ENCODE measurements at regions not wholly inside any gene's neighbourhood (a gene's known extent, or its start where the extent isn't known, plus 50 kb on each side); places are given as distances from the start of the nearest gene placed in this dataset.

DNA sequence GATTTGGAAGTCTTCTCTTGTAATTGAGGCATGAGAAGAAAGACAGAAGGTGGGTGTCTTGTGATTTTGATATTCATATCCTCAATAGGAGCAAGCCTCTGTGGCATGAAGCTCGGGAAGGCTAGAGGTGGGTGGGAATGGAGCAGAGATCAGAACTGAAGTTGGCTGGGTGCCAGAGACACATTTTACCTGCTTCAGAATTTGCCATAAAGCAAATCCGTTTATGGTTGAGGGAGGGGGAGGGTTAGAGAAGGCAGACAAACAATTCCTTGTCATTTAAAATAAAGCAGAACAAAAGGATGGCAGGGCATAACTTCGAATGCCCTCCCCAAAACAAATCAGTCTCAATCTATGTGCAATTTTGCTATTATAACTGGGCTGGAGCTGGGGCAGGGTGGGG is 305.9 kb downstream of the KLF5 start:
- no peaks in the 10 kb centered on the region for H3K9me3 ChIP-seq
- peak; percentile 64 for DNase-seq
- H3K4me3 ChIP-seq = no peak overlapping the region
- H3K36me3 ChIP-seq = no peaks in the 10 kb centered on the region
- H3K27me3 ChIP-seq = no peaks in the 10 kb centered on the region
- peaks cover 2% of the 10 kb centered on the region for H3K4me1 ChIP-seq
- TF ChIP-seq, protein P1, sequence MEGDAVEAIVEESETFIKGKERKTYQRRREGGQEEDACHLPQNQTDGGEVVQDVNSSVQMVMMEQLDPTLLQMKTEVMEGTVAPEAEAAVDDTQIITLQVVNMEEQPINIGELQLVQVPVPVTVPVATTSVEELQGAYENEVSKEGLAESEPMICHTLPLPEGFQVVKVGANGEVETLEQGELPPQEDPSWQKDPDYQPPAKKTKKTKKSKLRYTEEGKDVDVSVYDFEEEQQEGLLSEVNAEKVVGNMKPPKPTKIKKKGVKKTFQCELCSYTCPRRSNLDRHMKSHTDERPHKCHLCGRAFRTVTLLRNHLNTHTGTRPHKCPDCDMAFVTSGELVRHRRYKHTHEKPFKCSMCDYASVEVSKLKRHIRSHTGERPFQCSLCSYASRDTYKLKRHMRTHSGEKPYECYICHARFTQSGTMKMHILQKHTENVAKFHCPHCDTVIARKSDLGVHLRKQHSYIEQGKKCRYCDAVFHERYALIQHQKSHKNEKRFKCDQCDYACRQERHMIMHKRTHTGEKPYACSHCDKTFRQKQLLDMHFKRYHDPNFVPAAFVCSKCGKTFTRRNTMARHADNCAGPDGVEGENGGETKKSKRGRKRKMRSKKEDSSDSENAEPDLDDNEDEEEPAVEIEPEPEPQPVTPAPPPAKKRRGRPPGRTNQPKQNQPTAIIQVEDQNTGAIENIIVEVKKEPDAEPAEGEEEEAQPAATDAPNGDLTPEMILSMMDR (IDR thresholded peaks at IDR 0.05) = no peak
- peak overlapping the region in 1 of 2 donors; percentile 56 for H3K9ac ChIP-seq (ENCODE audit: low read depth in 2 of 2, low read length in 2 of 2)
- H3K27ac ChIP-seq = peak overlapping the region; percentile 80
- intact Hi-C loops (cut with DNase I) = no loop called here

DNA sequence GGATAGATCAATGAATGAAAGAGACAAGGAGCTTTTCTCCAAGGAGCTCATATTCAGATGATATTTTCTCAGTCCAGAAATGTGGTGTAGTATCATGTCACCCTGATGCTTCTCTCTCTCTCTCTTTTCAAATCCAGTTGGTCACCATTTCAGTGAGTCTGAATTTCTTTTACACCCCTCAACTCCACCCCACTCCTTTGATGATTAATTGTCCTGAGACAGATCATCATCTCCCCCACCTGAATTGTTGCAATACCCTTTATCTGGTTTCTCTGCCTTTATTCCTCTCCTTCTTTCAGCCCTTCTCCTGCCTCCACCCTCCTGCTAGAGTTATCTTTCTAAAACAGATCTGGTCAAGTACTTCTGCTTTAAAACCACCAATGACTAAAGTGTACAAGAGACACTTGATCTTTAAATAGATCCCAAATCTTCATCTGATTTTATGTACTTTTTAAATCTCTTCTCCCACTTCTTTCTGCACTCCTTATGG is 299.8 kb downstream of the KLF5 start:
- no peak overlapping the region for H3K9ac ChIP-seq (ENCODE audit: low read depth in 2 of 2, low read length in 2 of 2)
- TF ChIP-seq, protein P1 (IDR thresholded peaks at IDR 0.05) = no peak
- DNase-seq = no peak
- no peaks in the 10 kb centered on the region for H3K27me3 ChIP-seq
- H3K4me1 ChIP-seq = no peaks in the 10 kb centered on the region
- no peaks in the 10 kb centered on the region for H3K9me3 ChIP-seq
- H3K36me3 ChIP-seq = no peaks in the 10 kb centered on the region
- H3K27ac ChIP-seq = no peak overlapping the region
- no peak overlapping the region for H3K4me3 ChIP-seq
- intact Hi-C loops (cut with DNase I) = no loop called here

DNA sequence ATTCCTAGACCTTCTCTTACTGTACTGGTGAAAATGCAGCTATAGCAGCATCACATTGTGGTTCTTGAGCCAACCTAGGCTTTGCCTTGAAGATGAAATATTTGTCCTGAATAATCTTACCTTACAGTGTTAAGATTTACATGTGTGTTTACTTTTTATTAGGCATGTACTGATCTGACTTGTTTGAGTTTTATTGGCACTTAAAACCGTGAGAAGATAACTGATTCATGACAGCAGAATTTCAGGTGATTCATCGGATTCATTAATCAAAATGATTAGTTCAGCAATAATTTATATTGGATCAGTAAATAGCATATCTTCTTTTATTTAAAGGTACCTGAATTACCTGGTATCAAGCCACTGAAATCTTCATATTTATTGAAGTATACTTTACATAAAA is 296.3 kb downstream of the KLF5 start:
- TF ChIP-seq, protein P1 (IDR thresholded peaks at IDR 0.05) = no peak
- intact Hi-C loops (cut with DNase I) = no loop called here
- Histone ChIP-seq H3K9ac (ENCODE audit: low read depth in 2 of 2, low read length in 2 of 2) (no peak overlapping the region), H3K4me1 (no peaks in the 10 kb centered on the region), H3K36me3 (no peaks in the 10 kb centered on the region), H3K27me3 (no peaks in the 10 kb centered on the region), H3K4me3 (no peak overlapping the region), H3K9me3 (no peaks in the 10 kb centered on the region), H3K27ac (no peak overlapping the region)
- DNase-seq = no peak

DNA sequence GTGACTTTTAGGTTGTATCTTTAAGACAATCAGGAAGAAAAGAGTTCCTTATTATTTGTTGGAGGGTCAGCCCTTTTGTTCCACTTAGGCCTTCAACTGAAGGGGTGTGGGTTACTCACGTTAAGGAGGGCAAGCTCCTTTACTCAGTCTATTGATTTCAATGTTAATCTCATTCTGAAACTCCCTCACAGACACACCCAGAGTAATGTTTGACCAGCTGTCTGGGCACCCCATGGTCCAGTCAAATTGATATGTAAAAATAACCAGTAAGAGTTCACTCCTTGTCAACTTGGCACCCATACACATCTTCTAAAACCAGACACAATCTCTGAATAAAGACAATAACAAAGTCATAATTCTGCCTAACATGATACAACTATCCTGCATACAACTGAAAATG is 292.9 kb downstream of the KLF5 start:
- Histone ChIP-seq H3K9ac (ENCODE audit: low read depth in 2 of 2, low read length in 2 of 2) (no peak overlapping the region), H3K27me3 (no peaks in the 10 kb centered on the region), H3K4me1 (no peaks in the 10 kb centered on the region), H3K27ac (no peak overlapping the region), H3K4me3 (no peak overlapping the region), H3K9me3 (no peaks in the 10 kb centered on the region), H3K36me3 (no peaks in the 10 kb centered on the region)
- TF ChIP-seq, protein P1 (IDR thresholded peaks at IDR 0.05) = no peak
- DNase-seq = no peak
- intact Hi-C loops (cut with DNase I) = no loop called here

DNA sequence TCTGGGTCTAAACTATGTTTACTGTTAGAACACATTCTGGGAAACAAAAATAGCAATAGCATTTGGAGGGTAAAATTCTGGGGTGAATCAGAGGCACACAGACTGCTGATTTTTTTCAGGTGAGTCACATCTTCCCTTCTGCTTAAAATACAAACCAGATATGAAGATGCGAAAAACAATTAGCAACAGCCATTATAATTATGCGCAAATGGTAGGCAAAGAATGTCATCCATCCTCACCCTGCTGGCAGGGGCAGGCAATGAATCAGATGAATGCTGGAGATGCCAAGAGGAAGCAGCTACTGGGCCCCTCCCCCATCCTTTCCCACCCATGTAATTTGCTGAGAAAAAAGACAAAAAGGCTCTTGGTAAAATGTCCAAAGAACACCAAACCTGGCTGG is 282.9 kb downstream of the KLF5 start:
- no peak overlapping the region for H3K27ac ChIP-seq
- no peak overlapping the region for H3K9ac ChIP-seq (ENCODE audit: low read depth in 2 of 2, low read length in 2 of 2)
- TF ChIP-seq, protein P1 (IDR thresholded peaks at IDR 0.05) = no peak

More for the DNA sequence above, 282.9 kb downstream of the KLF5 start:
- H3K36me3 ChIP-seq = no peaks in the 10 kb centered on the region
- H3K4me1 ChIP-seq = no peaks in the 10 kb centered on the region
- no peak overlapping the region for H3K4me3 ChIP-seq
- DNase-seq = no peak
- H3K9me3 ChIP-seq = no peaks in the 10 kb centered on the region
- intact Hi-C loops (cut with DNase I) = no loop called here
- H3K27me3 ChIP-seq = no peaks in the 10 kb centered on the region

Data from colonic mucosa (tissue), 4 donors.